IMR-90 (cell line): ENCODE measurements at regions not wholly inside any gene's neighbourhood (a gene's known extent, or its start where the extent isn't known, plus 50 kb on each side); places are given as distances from the start of the nearest gene placed in this dataset.

Experiments
- ATAC-seq: fragments of 200-7000 bp; cut with Tn5 transposase; 2 replicates; pipeline ENCODE4 v1.9.1; 2020; ENCODE audit warnings: low read depth, mild to moderate bottlenecking, moderate library complexity
- BruUV-seq: library from RNA; stranded (reverse); fragments of 400-500 nt; replicated peaks from 2 replicates; lab custom pipeline; 2021; lab: Mats Ljungman, UMichigan
- CTCF ChIA-PET: fragments of 300-600 bp; formaldehyde crosslinking; extraction: SDS; loops from one replicate; lab custom pipeline; 2021; ENCODE audit warnings: antibody characterized with exemption; lab: Yijun Ruan, JAX
- POLR2A ChIA-PET: fragments of 300-600 bp; sonication (Branson Sonifier 250); formaldehyde crosslinking; loops from one replicate; lab custom pipeline; 2022; ENCODE audit warnings: antibody characterized with exemption; ENCODE audit not compliant: unreplicated experiment; lab: Charles Lee
- DNase-seq: peaks from one replicate; pipeline ENCODE4 v3.0.0; 2013
- H2AFZ ChIP-seq: replicated peaks from 2 replicates; pipeline ENCODE3; 2013; ENCODE audit warnings: low read length, mild to moderate bottlenecking; ENCODE audit not compliant: poor library complexity
- H2AK5ac ChIP-seq: 2 replicates; pipeline ENCODE4 v1.6.1; 2013; ENCODE audit warnings: low read depth, low read length, inconsistent platforms
- H2AK9ac ChIP-seq: replicated peaks from 2 replicates; pipeline ENCODE3; 2013; ENCODE audit warnings: mild to moderate bottlenecking, low read depth, low read length, moderate library complexity; ENCODE audit not compliant: poor library complexity
- H2BK120ac ChIP-seq: 2 replicates; pipeline ENCODE4 v1.6.1; 2013; ENCODE audit warnings: low read depth, low read length, inconsistent platforms
- H2BK15ac ChIP-seq: 3 replicates; pipeline ENCODE4 v1.6.1; 2013; ENCODE audit warnings: low read depth, low read length, inconsistent platforms
- H2BK20ac ChIP-seq: 2 replicates; pipeline ENCODE4 v1.6.1; 2013; ENCODE audit warnings: low read depth, mild to moderate bottlenecking, inconsistent platforms, low read length, moderate library complexity
- H2BK5ac ChIP-seq: 2 replicates; pipeline ENCODE4 v1.6.1; 2013; ENCODE audit warnings: mild to moderate bottlenecking, low read depth, low read length, inconsistent platforms; ENCODE audit not compliant: poor library complexity, severe bottlenecking
- H3K14ac ChIP-seq: replicated peaks from 2 replicates; pipeline ENCODE4 v1.6.1; 2013; ENCODE audit warnings: low read depth, low read length, inconsistent platforms
- H3K18ac ChIP-seq: 2 replicates; pipeline ENCODE4 v1.6.1; 2013; ENCODE audit warnings: low read depth, low read length, control low read depth
- H3K23ac ChIP-seq: 2 replicates; pipeline ENCODE4 v1.6.1; 2013; ENCODE audit warnings: low read depth, low read length, inconsistent platforms
- H3K27ac ChIP-seq: 2 replicates; pipeline ENCODE4 v1.5.1; 2013; ENCODE audit warnings: mild to moderate bottlenecking, control low read depth, low read length; ENCODE audit not compliant: insufficient read depth
- H3K27me3 ChIP-seq: 2 replicates; pipeline ENCODE4 v1.6.1; 2013; ENCODE audit warnings: low read length; ENCODE audit not compliant: control insufficient read depth, insufficient read depth
- H3K36me3 ChIP-seq: 2 replicates; pipeline ENCODE4 v1.6.1; 2013; ENCODE audit warnings: low read length, mixed read lengths; ENCODE audit not compliant: control insufficient read depth, insufficient read depth
- H3K4ac ChIP-seq: 2 replicates; pipeline ENCODE4 v1.6.1; 2013; ENCODE audit warnings: low read depth, low read length, inconsistent platforms
- H3K4me1 ChIP-seq: 2 replicates; pipeline ENCODE4 v1.6.1; 2013; ENCODE audit warnings: low read length, mixed read lengths; ENCODE audit not compliant: control insufficient read depth, insufficient read depth
- H3K4me2 ChIP-seq: 2 replicates; pipeline ENCODE4 v1.6.1; 2013; ENCODE audit warnings: low read depth, mild to moderate bottlenecking, control low read depth, low read length, moderate library complexity
- H3K4me3 ChIP-seq: 2 replicates; pipeline ENCODE4 v1.5.1; 2013; ENCODE audit warnings: low read depth, mild to moderate bottlenecking, control low read depth, low read length, moderate library complexity; ENCODE audit not compliant: insufficient read depth
- H3K56ac ChIP-seq: 2 replicates; pipeline ENCODE4 v1.6.1; 2013; ENCODE audit warnings: low read length, inconsistent platforms; ENCODE audit not compliant: insufficient read depth; ENCODE audit errors: extremely low read depth
- H3K79me1 ChIP-seq, 2 experiments: 2 replicates each; pipeline ENCODE4 v1.6.1; 2013; ENCODE audit warnings: low read length in 2 of 2, inconsistent platforms in 1 of 2, low read depth in 1 of 2
- H3K9ac ChIP-seq: 2 replicates; pipeline ENCODE4 v1.6.1; 2013; ENCODE audit warnings: low read depth, low read length, control low read depth
- H3K9me1 ChIP-seq: 2 replicates; pipeline ENCODE4 v1.6.1; 2013; ENCODE audit warnings: low read length, inconsistent platforms; ENCODE audit not compliant: insufficient read depth
- H3K9me3 ChIP-seq: 2 replicates; pipeline ENCODE4 v1.6.1; 2013; ENCODE audit warnings: low read length; ENCODE audit not compliant: control insufficient read depth, insufficient read depth
- H4K20me1 ChIP-seq: 2 replicates; pipeline ENCODE4 v1.6.1; 2013; ENCODE audit warnings: low read length, inconsistent platforms; ENCODE audit not compliant: insufficient read depth
- H4K5ac ChIP-seq: 2 replicates; pipeline ENCODE4 v1.6.1; 2013; ENCODE audit warnings: mild to moderate bottlenecking, low read depth, low read length, control low read depth
- H4K8ac ChIP-seq, 2 experiments: 2 replicates each; pipeline ENCODE4 v1.6.1; 2013; ENCODE audit warnings: low read depth in 2 of 2, low read length in 2 of 2, control low read depth in 1 of 2, inconsistent platforms in 1 of 2
- H4K91ac ChIP-seq: 2 replicates; pipeline ENCODE4 v1.6.1; 2013; ENCODE audit warnings: low read depth, low read length, inconsistent platforms; ENCODE audit not compliant: insufficient read depth
- BHLHE40 ChIP-seq: fragments of 150-350 bp; IDR thresholded peaks from 2 replicates; pipeline ENCODE4 v1.6.1; 2016; ENCODE audit warnings: mild to moderate bottlenecking, low read depth, low read length
- CEBPB ChIP-seq: IDR thresholded peaks from 2 replicates; pipeline ENCODE4 v1.6.1; 2012; ENCODE audit warnings: low read depth, low read length, improper control_type of control experiment
- CHD1 ChIP-seq: IDR thresholded peaks from 2 replicates; pipeline ENCODE4 v1.6.1; 2012; ENCODE audit warnings: low read depth, low read length, improper control_type of control experiment
- ELK1 ChIP-seq: fragments of 150-350 bp; IDR thresholded peaks from 2 replicates; pipeline ENCODE4 v1.6.1; 2016; ENCODE audit warnings: low read depth, mild to moderate bottlenecking, low read length, moderate library complexity, borderline replicate concordance
- FOS ChIP-seq: fragments of 150-350 bp; IDR thresholded peaks from 2 replicates; pipeline ENCODE4 v1.6.1; 2016; ENCODE audit warnings: low read depth, low read length
- MAFK ChIP-seq: IDR thresholded peaks from 2 replicates; pipeline ENCODE4 v1.6.1; 2012; ENCODE audit warnings: low read depth, low read length, improper control_type of control experiment
- MAZ ChIP-seq: IDR thresholded peaks from 2 replicates; pipeline ENCODE4 v1.6.1; 2012; ENCODE audit warnings: low read depth, mild to moderate bottlenecking, low read length, improper control_type of control experiment, moderate library complexity, borderline replicate concordance
- MXI1 ChIP-seq: IDR thresholded peaks from 2 replicates; pipeline ENCODE4 v1.6.1; 2012; ENCODE audit warnings: low read depth, mild to moderate bottlenecking, low read length, moderate library complexity, borderline replicate concordance
- NFE2L2 ChIP-seq: fragments of 150-350 bp; IDR thresholded peaks from 2 replicates; pipeline ENCODE4 v1.6.1; 2016; ENCODE audit warnings: low read depth, mild to moderate bottlenecking, low read length
- POLR2A ChIP-seq: IDR thresholded peaks from 2 replicates; pipeline ENCODE4 v1.6.1; 2012; ENCODE audit warnings: mild to moderate bottlenecking, low read depth, low read length
- RAD21 ChIP-seq: IDR thresholded peaks from 2 replicates; pipeline ENCODE4 v1.6.1; 2012; ENCODE audit warnings: low read length, improper control_type of control experiment
- RCOR1 ChIP-seq: IDR thresholded peaks from 2 replicates; pipeline ENCODE4 v1.6.1; 2012; ENCODE audit warnings: mild to moderate bottlenecking, low read length, improper control_type of control experiment; ENCODE audit not compliant: insufficient replicate concordance
- RFX5 ChIP-seq: IDR thresholded peaks from 2 replicates; pipeline ENCODE4 v1.8.0; 2012; ENCODE audit warnings: low read depth, mild to moderate bottlenecking, low read length, moderate library complexity
- SMC3 ChIP-seq: fragments of 150-350 bp; IDR thresholded peaks from 2 replicates; pipeline ENCODE4 v1.6.1; 2016; ENCODE audit warnings: low read depth, mild to moderate bottlenecking, antibody characterized with exemption, low read length, moderate library complexity
- USF2 ChIP-seq: fragments of 150-350 bp; IDR thresholded peaks from 2 replicates; pipeline ENCODE4 v1.6.1; 2017; ENCODE audit warnings: mild to moderate bottlenecking, antibody characterized with exemption, low read length, low read depth
- WGBS, 2 experiments: methylation state at CpG; one replicate each; pipeline versions ENCODE4 v1.1.5 to v1.1.7; 2013; ENCODE audit warnings: missing lambda C conversion rate in 2 of 2; ENCODE audit not compliant: insufficient read length in 1 of 2; ENCODE audit errors: extremely low coverage in 2 of 2; 5-methylcytosine and 5-hydroxymethylcytosine counted together
- dilution Hi-C: fragments of 300-500 bp; cut with HindIII; formaldehyde crosslinking; loops from one replicate; pipeline ENCODE4 v1.14.3; 2018; ENCODE audit warnings: low sequenced_read_pairs; ENCODE audit not compliant: unreplicated experiment
- in situ Hi-C: fragments of 300-500 bp; cut with MboI; formaldehyde crosslinking; loops from 3 replicates; pipeline ENCODE4 v1.14.3; 2019; ENCODE audit warnings: low sequenced_read_pairs, inconsistent platforms, mixed read lengths
- intact Hi-C: fragments of 100-400 bp; cut with micrococcal nuclease; formaldehyde crosslinking; loops from 2 replicates; pipeline ENCODE4 v1.10.0; 2022

- Histone ChIP-seq H4K8ac (no peak overlapping the region), H2BK120ac (no peak overlapping the region), H2BK5ac (no peak overlapping the region), H3K27ac (no peak overlapping the region), H2BK20ac (no peak overlapping the region), H3K9me1 (no peaks in the 10 kb centered on the region), H4K91ac (no peak overlapping the region), H3K4me1 (no peaks in the 10 kb centered on the region), H3K27me3 (no peaks in the 10 kb centered on the region), H3K4me3 (no peak overlapping the region), H2BK15ac (no peak overlapping the region), H3K36me3 (no peaks in the 10 kb centered on the region), H3K14ac (no peak overlapping the region), H3K23ac (no peak overlapping the region), H3K9me3 (peaks cover 6% of the 10 kb centered on the region; the same call in 1 of the 2 replicates), H2AK9ac (no peak overlapping the region), H3K4me2 (no peak overlapping the region), H4K20me1 (no peaks in the 10 kb centered on the region), H2AFZ (no peak overlapping the region), H3K56ac (no peak overlapping the region), H3K79me1 (no peaks in the 10 kb centered on the region), H2AK5ac (no peak overlapping the region), H3K9ac (no peak overlapping the region), H3K4ac (no peak overlapping the region), H4K5ac (no peak overlapping the region), H3K18ac (no peak overlapping the region)
- ChIA-PET POLR2A (no interaction called here), CTCF (no interaction called here)
- no peak for DNase-seq
- WGBS, 2 experiments, result no CpG with 5 or more reads among the region's 3 CpGs
- dilution Hi-C loops (no loop called here), intact Hi-C loops (no loop called here), in situ Hi-C loops (no loop called here)
- ATAC-seq, result no peak
- BruUV-seq, result no TSS peak
- TF ChIP-seq RFX5 (no peak), CHD1 (no peak), USF2 (no peak), FOS (no peak), MAFK (no peak), MXI1 (no peak), RAD21 (no peak), BHLHE40 (no peak), POLR2A (no peak), NFE2L2 (no peak), ELK1 (no peak), MAZ (no peak), RCOR1 (no peak), SMC3 (no peak), CEBPB (no peak)
These were observed 566.7 kb upstream of the NEGR1 start for GRCh38 chr1:72848997-72849396.
